H1 (cell line): ENCODE measurements at regions not wholly inside any gene's neighbourhood (a gene's known extent, or its start where the extent isn't known, plus 50 kb on each side); places are given as distances from the start of the nearest gene placed in this dataset.

Experiments
- CTCF ChIA-PET: fragments of 300-600 bp; sonication (Branson Sonifier 250); formaldehyde crosslinking; loops from one replicate; lab custom pipeline; 2021; ENCODE audit not compliant: partially characterized antibody; lab: Charles Lee
- POLR2A ChIA-PET: fragments of 300-600 bp; sonication (Branson Sonifier 250); formaldehyde crosslinking; loops from one replicate; lab custom pipeline; 2021; ENCODE audit warnings: inconsistent platforms; ENCODE audit not compliant: partially characterized antibody; lab: Charles Lee
- DNase-seq, 2 experiments: peaks; one replicate each; pipeline versions ENCODE4 v3.0.0 to v3.0.0-alpha.2; 2010 to 2022; ENCODE audit warnings: low spot score in 2 of 2, low read depth in 1 of 2, mixed read lengths in 1 of 2
- FAIRE-seq: peaks from 2 replicates; lab custom pipeline; 2011; peaks lifted over from hg19 to GRCh38; lab: Jason Lieb, UNC
- H2AFZ ChIP-seq: 2 replicates; pipeline ENCODE4 v1.8.1; 2012; ENCODE audit warnings: low read length, inconsistent platforms
- H2AK5ac ChIP-seq: 2 replicates; pipeline ENCODE4 v1.6.1; 2013; ENCODE audit warnings: low read depth, low read length
- H2BK120ac ChIP-seq: replicated peaks from 2 replicates; pipeline ENCODE3; 2013; ENCODE audit warnings: low read depth, low read length, inconsistent platforms
- H2BK12ac ChIP-seq: 2 replicates; pipeline ENCODE4 v1.6.1; 2013; ENCODE audit warnings: low read depth, low read length
- H2BK15ac ChIP-seq: 2 replicates; pipeline ENCODE4 v1.6.1; 2013; ENCODE audit warnings: low read length
- H2BK20ac ChIP-seq: 2 replicates; pipeline ENCODE4 v1.6.1; 2013; ENCODE audit warnings: low read length
- H2BK5ac ChIP-seq: 2 replicates; pipeline ENCODE4 v1.6.1; 2013; ENCODE audit warnings: low read depth, low read length
- H3K14ac ChIP-seq: 2 replicates; pipeline ENCODE4 v1.6.1; 2013; ENCODE audit warnings: inconsistent platforms; ENCODE audit not compliant: insufficient read length
- H3K18ac ChIP-seq: 2 replicates; pipeline ENCODE4 v1.6.1; 2013; ENCODE audit warnings: low read length; ENCODE audit errors: extremely low read depth
- H3K23ac ChIP-seq: 2 replicates; pipeline ENCODE4 v1.6.1; 2013; ENCODE audit warnings: inconsistent platforms; ENCODE audit not compliant: insufficient read length
- H3K23me2 ChIP-seq: 2 replicates; pipeline ENCODE4 v1.6.1; 2013; ENCODE audit warnings: low read depth, low read length
- H3K27ac ChIP-seq: 2 replicates; pipeline ENCODE4 v1.6.1; 2011; ENCODE audit warnings: low read depth, low read length, inconsistent platforms
- H3K27me3 ChIP-seq, 4 experiments: replicated peaks in 1 of 4; 1 replicate in 1 of 4; 2 replicates in 3 of 4; pipeline versions ENCODE4 v1.6.1 to v1.8.1; 2011 to 2013; ENCODE audit warnings: low read length in 3 of 4, mild to moderate bottlenecking in 3 of 4, inconsistent platforms in 2 of 4, mixed read lengths in 2 of 4, moderate library complexity in 1 of 4; ENCODE audit not compliant: control insufficient read depth in 3 of 4, insufficient read depth in 3 of 4; ENCODE audit errors: extremely low read depth in 1 of 4
- H3K36me3 ChIP-seq, 4 experiments: 2 replicates each; pipeline versions ENCODE4 v1.6.1 to v1.8.1; 2011 to 2013; ENCODE audit warnings: mild to moderate bottlenecking in 4 of 4, low read length in 3 of 4, moderate library complexity in 2 of 4, control low read depth in 1 of 4, inconsistent platforms in 1 of 4; ENCODE audit not compliant: insufficient read depth in 4 of 4, control insufficient read depth in 2 of 4
- H3K4ac ChIP-seq: replicated peaks from 2 replicates; pipeline ENCODE3; 2013; ENCODE audit warnings: low read length, low read depth, mixed read lengths, inconsistent platforms; ENCODE audit not compliant: insufficient read length
- H3K4me1 ChIP-seq, 4 experiments: replicated peaks in 1 of 4; 1 replicate in 1 of 4; 2 replicates in 3 of 4; pipeline versions ENCODE4 v1.6.1 to v1.8.1; 2011 to 2013; ENCODE audit warnings: low read length in 3 of 4, inconsistent platforms in 2 of 4, mixed read lengths in 1 of 4; ENCODE audit not compliant: insufficient read depth in 4 of 4, control insufficient read depth in 3 of 4
- H3K4me2 ChIP-seq, 2 experiments: 2 replicates each; pipeline versions ENCODE4 v1.6.1 to v1.8.1; 2011 to 2013; ENCODE audit warnings: low read depth in 2 of 2, low read length in 2 of 2, control low read depth in 1 of 2, inconsistent platforms in 1 of 2, mild to moderate bottlenecking in 1 of 2; ENCODE audit not compliant: insufficient read depth in 1 of 2
- H3K4me3 ChIP-seq, 4 experiments: fragments of 200-600, 300-600 bp in 1 of 4; sonication (generic), shearing (Covaris generic), sonication (Bioruptor Twin) in 1 of 4; 2 replicates each; pipeline versions ENCODE4 v1.5.1 to v1.8.1; 2011 to 2016; ENCODE audit warnings: low read length in 4 of 4, low read depth in 3 of 4, control low read depth in 2 of 4, inconsistent platforms in 2 of 4, mild to moderate bottlenecking in 2 of 4, mixed read lengths in 1 of 4, moderate library complexity in 1 of 4; ENCODE audit not compliant: insufficient read depth in 2 of 4; ENCODE audit errors: extremely low read depth in 1 of 4
- H3K56ac ChIP-seq: replicated peaks from 2 replicates; pipeline ENCODE3; 2013; ENCODE audit warnings: low read depth, mild to moderate bottlenecking, mixed read lengths, low read length, inconsistent platforms; ENCODE audit not compliant: insufficient read length
- H3K79me1 ChIP-seq: 2 replicates; pipeline ENCODE4 v1.6.1; 2013; ENCODE audit warnings: low read depth, low read length, control low read depth
- H3K79me2 ChIP-seq, 2 experiments: 2 replicates each; pipeline versions ENCODE4 v1.6.1 to v1.8.1; 2012 to 2013; ENCODE audit warnings: low read length in 2 of 2, mild to moderate bottlenecking in 2 of 2, inconsistent platforms in 1 of 2; ENCODE audit not compliant: insufficient read depth in 2 of 2, control insufficient read depth in 1 of 2
- H3K9ac ChIP-seq, 4 experiments: replicated peaks in 1 of 4; 1 replicate in 1 of 4; 2 replicates in 3 of 4; pipeline versions ENCODE4 v1.6.1 to v1.8.1; 2011 to 2013; ENCODE audit warnings: low read depth in 3 of 4, low read length in 3 of 4, control low read depth in 2 of 4, mild to moderate bottlenecking in 2 of 4, moderate library complexity in 2 of 4, inconsistent platforms in 1 of 4; ENCODE audit errors: extremely low read depth in 1 of 4
- H3K9me3 ChIP-seq, 2 experiments: 2 replicates each; pipeline versions ENCODE4 v1.6.1 to v1.8.1; 2012 to 2013; ENCODE audit warnings: mild to moderate bottlenecking in 2 of 2, moderate library complexity in 2 of 2, control low read depth in 1 of 2, inconsistent platforms in 1 of 2, low read depth in 1 of 2, low read length in 1 of 2, mixed read lengths in 1 of 2; ENCODE audit not compliant: insufficient read depth in 2 of 2
- H4K20me1 ChIP-seq, 2 experiments: replicated peaks in 1 of 2; 2 replicates each; pipeline versions ENCODE3 to v1.8.1; 2011 to 2013; ENCODE audit warnings: inconsistent platforms in 2 of 2, low read length in 2 of 2, mild to moderate bottlenecking in 1 of 2; ENCODE audit not compliant: insufficient read depth in 2 of 2, control insufficient read depth in 1 of 2
- H4K5ac ChIP-seq: 2 replicates; pipeline ENCODE4 v1.6.1; 2013; ENCODE audit warnings: low read length, low read depth, mixed read lengths, inconsistent platforms; ENCODE audit not compliant: insufficient read length
- H4K8ac ChIP-seq: 2 replicates; pipeline ENCODE4 v1.8.0; 2013; ENCODE audit warnings: mild to moderate bottlenecking, moderate library complexity, low read length, inconsistent platforms; ENCODE audit not compliant: insufficient read depth; ENCODE audit errors: extremely low read depth
- H4K91ac ChIP-seq: replicated peaks from 2 replicates; pipeline ENCODE3; 2013; ENCODE audit warnings: low read length, mixed read lengths, inconsistent platforms; ENCODE audit not compliant: insufficient read length
- SIX5 ChIP-seq: IDR thresholded peaks from 2 replicates; pipeline ENCODE4 v1.6.1; 2011; ENCODE audit warnings: mild to moderate bottlenecking, low read depth, low read length
- TAF1 ChIP-seq: IDR thresholded peaks from 2 replicates; pipeline ENCODE4 v1.6.1; 2011; ENCODE audit warnings: mild to moderate bottlenecking, low read depth, low read length
- USF2 ChIP-seq: IDR thresholded peaks from 2 replicates; pipeline ENCODE4 v1.6.1; 2011; ENCODE audit warnings: low read length, improper control_type of control experiment
- WGBS, 2 experiments: shearing (Covaris generic) in 1 of 2; methylation state at CpG; one replicate each; pipeline versions ENCODE4 v1.1.6 to v1.1.7; 2013 to 2015; ENCODE audit warnings: low lambda C conversion rate in 2 of 2, mixed read lengths in 2 of 2, inconsistent platforms in 1 of 2, low coverage in 1 of 2, missing lambda C conversion rate in 1 of 2; ENCODE audit not compliant: insufficient replicate concordance in 2 of 2, insufficient coverage in 1 of 2, insufficient read length in 1 of 2; ENCODE audit errors: extremely low coverage in 1 of 2, missing lambda C conversion rate in 1 of 2; 5-methylcytosine and 5-hydroxymethylcytosine counted together

GRCh38 chr6:2307799-2308198 lies 62.4 kb upstream of the GMDS start:
- Histone ChIP-seq H3K23me2 (no peaks in the 10 kb centered on the region), H2AFZ (no peak overlapping the region), H2BK5ac (no peak overlapping the region), H2BK120ac (no peak overlapping the region), H3K79me1 (no peaks in the 10 kb centered on the region), H3K79me2 (no peaks in the 10 kb centered on the region), H3K14ac (no peak overlapping the region), H3K9ac (no peak overlapping the region), H2BK12ac (no peak overlapping the region), H3K27me3 (no peaks in the 10 kb centered on the region), H4K20me1 (no peaks in the 10 kb centered on the region), H2AK5ac (no peak overlapping the region), H2BK20ac (no peak overlapping the region), H2BK15ac (no peak overlapping the region), H3K9me3 (no peaks in the 10 kb centered on the region), H3K36me3 (no peaks in the 10 kb centered on the region), H3K18ac (no peak overlapping the region), H3K56ac (no peak overlapping the region), H4K5ac (no peak overlapping the region), H3K4me2 (no peak overlapping the region), H4K8ac (no peak overlapping the region), H3K23ac (no peak overlapping the region), H3K27ac (no peak overlapping the region), H3K4ac (no peak overlapping the region), H3K4me3 (no peak overlapping the region), H3K4me1 (peaks cover 0 to 3% (median 0%) of the 10 kb centered on the region in 4 experiments; a peak in 2 of 7 replicates), H4K91ac (no peak overlapping the region)
- TF ChIP-seq TAF1 (no peak), SIX5 (no peak), USF2 (no peak)
- POLR2A ChIA-PET, result no interaction called here
- no peak for FAIRE-seq
- CTCF ChIA-PET, result interaction anchor here (0.9 to 1.9 kb wide), 3 partner anchors 21 to 80 kb away, joined by 3 to 5 read pairs (median 3); no protein-coding TSS in a partner anchor
- DNase-seq, result no peak
- WGBS, 2 experiments, result 96% methylated on average over 3 of the region's 3 CpGs; no CpG with 5 or more reads in 1 of the 2 experiments
